Breast epithelium (tissue), 4 donors: ENCODE measurements at regions not wholly inside any gene's neighbourhood (a gene's known extent, or its start where the extent isn't known, plus 50 kb on each side); places are given as distances from the start of the nearest gene placed in this dataset.

Experiments used
- DNase-seq, 2 donors: peaks; one replicate each; pipeline ENCODE4 v3.0.0-alpha.2; 2019; ENCODE audit warnings: low spot score in 2 of 2
- H3K27ac ChIP-seq, 2 donors: fragments of 200-600 bp; sonication (generic) in 1 of 2; one replicate each; pipeline ENCODE4 v1.5.1; 2016 to 2019; ENCODE audit warnings: mild to moderate bottlenecking in 1 of 2
- H3K27me3 ChIP-seq, 2 donors: fragments of 200-600 bp; sonication (generic) in 1 of 2; one replicate each; pipeline versions ENCODE4 v1.5.1 to v1.6.0; 2017 to 2019; ENCODE audit warnings: control low read depth in 1 of 2, mild to moderate bottlenecking in 1 of 2
- H3K36me3 ChIP-seq: fragments of 200-600 bp; one replicate; pipeline ENCODE4 v1.5.1; 2019
- H3K4me1 ChIP-seq, 2 donors: fragments of 200-600 bp; sonication (generic); one replicate each; pipeline ENCODE4 v1.5.1; 2016 to 2019; ENCODE audit warnings: control low read depth in 1 of 2
- H3K4me3 ChIP-seq, 3 donors: fragments of 200-600 bp; sonication (generic); 1 replicate in 2 of 3; 2 replicates in 1 of 3; pipeline ENCODE4 v1.5.1; 2016 to 2019; ENCODE audit warnings: mild to moderate bottlenecking in 3 of 3, moderate library complexity in 2 of 3
- H3K9me3 ChIP-seq, 2 donors: fragments of 200-600 bp; sonication (generic) in 1 of 2; one replicate each; pipeline ENCODE4 v1.5.1; 2016 to 2019; ENCODE audit warnings: control low read depth in 1 of 2
- CTCF ChIP-seq, 3 donors: fragments of 450-650 bp; IDR thresholded peaks; one replicate each; pipeline ENCODE4 v1.5.1; 2016 to 2017; ENCODE audit warnings: antibody characterized with exemption in 3 of 3, mild to moderate bottlenecking in 3 of 3, moderate library complexity in 3 of 3
- POLR2A ChIP-seq: fragments of 450-650 bp; IDR thresholded peaks from one replicate; pipeline ENCODE4 v1.6.1; 2016; ENCODE audit warnings: antibody characterized with exemption, mild to moderate bottlenecking, moderate library complexity
- POLR2AphosphoS5 ChIP-seq, 3 donors: sonication (generic); formaldehyde crosslinking; IDR thresholded peaks; one replicate each; pipeline ENCODE4 v1.6.1; 2017; ENCODE audit warnings: antibody characterized with exemption in 3 of 3
- intact Hi-C: fragments of 100-400 bp; cut with DNase I; formaldehyde crosslinking; loops from one replicate; pipeline ENCODE4 v1.15.1; 2023; ENCODE audit warnings: low total_unique reads

GRCh38 chr18:67159662-67160061 lies 356.9 kb downstream of the DSEL start:
- TF ChIP-seq CTCF (IDR thresholded peaks at IDR 0.05) (no peak), POLR2AphosphoS5 (IDR thresholded peaks at IDR 0.05) (no peak), POLR2A (no peak)
- DNase-seq = no peak
- no peaks in the 10 kb centered on the region for H3K27me3 ChIP-seq
- H3K4me1 ChIP-seq = no peaks in the 10 kb centered on the region
- H3K4me3 ChIP-seq = no peak overlapping the region
- no peak overlapping the region for H3K27ac ChIP-seq
- intact Hi-C loops = no loop called here
- H3K9me3 ChIP-seq = no peaks in the 10 kb centered on the region
- H3K36me3 ChIP-seq = no peaks in the 10 kb centered on the region

- H3K4me1 ChIP-seq = no peaks in the 10 kb centered on the region
- H3K4me3 ChIP-seq = no peak overlapping the region
- no peaks in the 10 kb centered on the region for H3K9me3 ChIP-seq
- intact Hi-C loops = no loop called here
- DNase-seq = no peak
- no peak overlapping the region for H3K27ac ChIP-seq
- H3K27me3 ChIP-seq = no peaks in the 10 kb centered on the region
- no peaks in the 10 kb centered on the region for H3K36me3 ChIP-seq
- no peak for TF ChIP-seq POLR2AphosphoS5 (IDR thresholded peaks at IDR 0.05)
- TF ChIP-seq POLR2A = no peak
- TF ChIP-seq CTCF (IDR thresholded peaks at IDR 0.05) = no peak
Measured at GRCh38 chr18:67154979-67155378, 361.5 kb downstream of the DSEL start.

- Histone ChIP-seq H3K36me3 (no peaks in the 10 kb centered on the region), H3K4me1 (no peaks in the 10 kb centered on the region), H3K27ac (no peak overlapping the region), H3K9me3 (no peaks in the 10 kb centered on the region), H3K27me3 (no peaks in the 10 kb centered on the region), H3K4me3 (no peak overlapping the region)
- intact Hi-C loops = no loop called here
- no peak for DNase-seq
- no peak for TF ChIP-seq CTCF (IDR thresholded peaks at IDR 0.05)
Measured at GRCh38 chr18:67151366-67151765, 365.2 kb downstream of the DSEL start.

- Histone ChIP-seq H3K4me1 (no peaks in the 10 kb centered on the region), H3K4me3 (no peak overlapping the region), H3K27ac (no peak overlapping the region), H3K9me3 (no peaks in the 10 kb centered on the region), H3K27me3 (no peaks in the 10 kb centered on the region), H3K36me3 (no peaks in the 10 kb centered on the region)
- no peak for TF ChIP-seq POLR2A
- TF ChIP-seq CTCF (IDR thresholded peaks at IDR 0.05) = no peak
- no peak for TF ChIP-seq POLR2AphosphoS5 (IDR thresholded peaks at IDR 0.05)
- intact Hi-C loops = no loop called here
- no peak for DNase-seq
Measured at GRCh38 chr18:67145586-67146292, 370.8 kb downstream of the DSEL start.

- Histone ChIP-seq H3K27ac (no peak overlapping the region), H3K4me3 (no peak overlapping the region), H3K9me3 (no peaks in the 10 kb centered on the region), H3K4me1 (no peaks in the 10 kb centered on the region), H3K36me3 (no peaks in the 10 kb centered on the region), H3K27me3 (no peaks in the 10 kb centered on the region)
- DNase-seq = no peak
- intact Hi-C loops = no loop called here
- no peak for TF ChIP-seq POLR2AphosphoS5 (IDR thresholded peaks at IDR 0.05)
- TF ChIP-seq POLR2A = no peak
- no peak for TF ChIP-seq CTCF (IDR thresholded peaks at IDR 0.05)
Measured at GRCh38 chr18:67144329-67144728, 372.2 kb downstream of the DSEL start.
